Aorta (tissue), 5 donors: ENCODE measurements at regions not wholly inside any gene's neighbourhood (a gene's known extent, or its start where the extent isn't known, plus 50 kb on each side); places are given as distances from the start of the nearest gene placed in this dataset.
"Not testable (repeated sequence)": the region's sequence is repeated elsewhere in the genome, so short reads cannot be mapped to it uniquely, and the experiment has no call there.

Experiments
- ATAC-seq: fragments of 200-7000 bp; cut with Tn5 transposase; one replicate; pipeline ENCODE4 v1.9.1; 2022; ENCODE audit warnings: moderate library complexity; ENCODE audit not compliant: low FRiP score
- DNase-seq, 2 donors: peaks; one replicate each; pipeline ENCODE4 v3.0.0-alpha.2; 2020
- H3K27ac ChIP-seq, 2 donors: one replicate each; pipeline ENCODE4 v1.5.1; 2013; ENCODE audit warnings: low read length in 2 of 2, mild to moderate bottlenecking in 2 of 2, moderate library complexity in 2 of 2, control low read depth in 1 of 2, inconsistent platforms in 1 of 2, low read depth in 1 of 2
- H3K27me3 ChIP-seq, 2 donors: one replicate each; pipeline ENCODE4 v1.6.1; 2013; ENCODE audit warnings: control low read depth in 1 of 2, low read length in 1 of 2, mild to moderate bottlenecking in 1 of 2, moderate library complexity in 1 of 2; ENCODE audit not compliant: insufficient read depth in 2 of 2, control insufficient read depth in 1 of 2
- H3K36me3 ChIP-seq, 2 donors: one replicate each; pipeline ENCODE4 v1.6.1; 2013; ENCODE audit warnings: control low read depth in 1 of 2, low read length in 1 of 2, mild to moderate bottlenecking in 1 of 2; ENCODE audit not compliant: insufficient read depth in 2 of 2, control insufficient read depth in 1 of 2
- H3K4me1 ChIP-seq, 2 donors: one replicate each; pipeline ENCODE4 v1.6.1; 2013; ENCODE audit warnings: low read length in 2 of 2, control low read depth in 1 of 2, mild to moderate bottlenecking in 1 of 2, moderate library complexity in 1 of 2; ENCODE audit not compliant: insufficient read depth in 2 of 2, control insufficient read depth in 1 of 2
- H3K4me3 ChIP-seq, 2 donors: one replicate each; pipeline ENCODE4 v1.5.1; 2013; ENCODE audit warnings: low read length in 2 of 2, control low read depth in 1 of 2, mild to moderate bottlenecking in 1 of 2
- H3K9me3 ChIP-seq: one replicate; pipeline ENCODE4 v1.6.1; 2013; ENCODE audit warnings: mild to moderate bottlenecking, low read length; ENCODE audit not compliant: control insufficient read depth
- WGBS, 2 donors: extraction: QIAGEN DNeasy Blood & Tissue Kit; methylation state at CpG; one replicate each; pipeline ENCODE4 v1.1.7; 2013; 5-methylcytosine and 5-hydroxymethylcytosine counted together
- intact Hi-C, 2 donors: fragments of 100-400 bp; cut with DNase I; formaldehyde crosslinking; loops; one replicate each; pipeline versions ENCODE4 v1.14.2 to v1.15.0; 2022
- donor health status: healthy with polysubstance abuse.
- donor health status: Bipolar disorder and iron deficiency.
- donor health status: DM: no; HTN: no; CAD: no.
- donor health status: DM: no; HTN: no; CAD: no.
- donor health status: DM: yes; HTN: yes; CAD: no.

DNA sequence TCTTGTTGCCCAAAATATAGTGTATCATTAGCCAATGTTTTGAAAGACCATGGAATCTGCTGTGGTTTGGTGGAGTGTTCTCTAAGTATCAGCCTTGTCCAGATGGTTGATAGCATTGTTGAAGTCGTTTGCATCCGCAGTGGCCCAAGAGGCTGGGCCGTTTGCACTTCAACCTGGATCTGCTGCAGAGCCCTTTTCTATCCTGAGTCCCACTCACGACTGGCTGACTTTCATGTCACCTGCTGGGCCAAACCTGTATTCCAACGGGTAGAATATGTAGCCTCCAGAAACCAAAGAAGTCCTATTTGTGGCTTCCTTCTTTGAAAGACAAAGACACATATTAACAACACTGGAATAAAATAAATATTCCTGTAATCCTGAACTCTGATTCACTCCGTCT, 1154.1 kb downstream of the RPIA start:
- Histone ChIP-seq H3K4me1 (no peaks in the 10 kb centered on the region), H3K4me3 (no peak overlapping the region), H3K27ac (no peak overlapping the region), H3K9me3 (peaks cover 3% of the 10 kb centered on the region), H3K27me3 (no peaks in the 10 kb centered on the region), H3K36me3 (no peaks in the 10 kb centered on the region)
- 50 to 53% methylated on average over 6 of the region's 6 CpGs for WGBS, 2 donors
- ATAC-seq, result no peak
- intact Hi-C loops, result loop anchor here in 1 of 2 donors (1.0 kb wide), 1 partner anchor 38 kb away; no protein-coding TSS in a partner anchor
- DNase-seq, result peak in 1 of 2 donors; percentile 45

DNA sequence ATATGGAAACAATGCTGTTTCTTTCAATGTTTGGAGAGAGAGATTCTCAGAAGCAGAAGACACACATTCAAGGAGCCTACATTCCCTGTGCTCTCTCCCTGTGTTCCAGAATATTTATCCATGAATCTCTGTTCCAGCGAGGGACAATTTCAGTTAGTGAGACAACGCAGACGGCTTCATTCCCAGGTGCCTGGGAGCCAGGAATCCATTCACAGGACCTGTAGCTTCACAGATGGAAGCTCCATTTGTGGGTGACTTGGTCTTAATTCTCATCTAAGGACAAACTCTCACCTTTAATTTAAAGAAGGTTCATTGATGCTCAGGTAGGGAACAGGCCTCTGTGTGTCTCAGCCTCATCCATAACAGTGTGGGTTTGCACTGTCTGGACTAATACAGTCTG, 1156.6 kb downstream of the RPIA start:
- DNase-seq (no peak), ATAC-seq (no peak)
- Histone ChIP-seq H3K9me3 (no peaks in the 10 kb centered on the region), H3K36me3 (no peaks in the 10 kb centered on the region), H3K4me1 (no peaks in the 10 kb centered on the region), H3K27me3 (no peaks in the 10 kb centered on the region), H3K4me3 (no peak overlapping the region), H3K27ac (no peak overlapping the region)
- intact Hi-C loops, result no loop called here
- 78 to 83% methylated on average over 3 of the region's 3 CpGs for WGBS, 2 donors

DNA sequence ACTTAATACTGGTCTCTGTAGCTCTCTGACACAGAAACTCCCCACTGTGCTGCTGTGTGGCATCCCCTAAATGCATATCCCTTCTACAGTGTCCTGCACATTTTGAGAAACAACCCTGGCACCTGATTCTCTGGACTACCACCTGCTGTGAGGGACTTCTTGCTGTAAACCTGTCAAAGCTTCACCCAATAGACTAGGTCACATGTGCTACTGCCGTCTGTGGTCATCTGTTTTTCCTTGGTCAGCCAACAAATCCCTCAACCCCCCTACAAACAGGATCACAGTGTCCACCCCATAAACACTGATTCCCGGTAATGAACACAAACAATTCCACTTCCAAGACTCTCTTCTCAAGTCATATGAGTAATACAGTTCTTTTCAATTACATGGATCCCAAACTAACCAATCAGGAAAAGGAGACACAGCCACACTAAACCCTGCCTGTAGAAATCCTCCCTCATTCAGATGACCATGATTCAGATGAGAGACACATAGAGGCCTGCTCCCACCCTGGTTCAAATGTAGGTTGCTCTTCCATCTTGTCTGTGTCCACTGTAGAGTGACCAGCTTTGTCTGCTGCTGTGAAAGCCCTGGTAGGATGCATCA, 1157.4 kb downstream of the RPIA start:
- DNase-seq, result no peak
- WGBS, 2 donors, result 36 to 37% methylated on average over 2 of the region's 2 CpGs
- ATAC-seq, result no peak
- Histone ChIP-seq H3K27me3 (no peaks in the 10 kb centered on the region), H3K27ac (no peak overlapping the region), H3K4me3 (no peak overlapping the region), H3K36me3 (no peaks in the 10 kb centered on the region), H3K4me1 (no peaks in the 10 kb centered on the region), H3K9me3 (no peaks in the 10 kb centered on the region)
- intact Hi-C loops, result no loop called here

DNA sequence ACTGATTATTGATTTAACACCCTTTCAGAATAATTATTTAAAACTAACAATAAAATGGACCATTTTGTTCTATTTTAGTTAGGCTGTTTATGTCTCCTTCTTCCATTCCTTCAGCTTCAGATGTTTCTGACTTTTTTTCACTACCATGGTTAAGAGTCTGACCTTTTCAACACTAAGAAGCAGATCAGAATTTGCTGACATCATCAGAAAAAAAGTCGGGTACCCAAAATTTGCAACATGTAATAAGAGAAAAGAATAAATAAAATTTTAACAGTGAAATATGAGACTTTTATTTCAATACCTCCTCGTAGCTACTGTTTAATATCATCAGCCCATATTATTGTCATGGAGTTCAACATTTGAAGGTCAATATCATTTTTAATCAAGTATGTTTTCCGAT, 1158.3 kb downstream of the RPIA start:
- DNase-seq (no peak), ATAC-seq (no peak)
- Histone ChIP-seq H3K4me3 (no peak overlapping the region), H3K9me3 (no peaks in the 10 kb centered on the region), H3K27me3 (no peaks in the 10 kb centered on the region), H3K36me3 (no peaks in the 10 kb centered on the region), H3K27ac (no peak overlapping the region), H3K4me1 (no peaks in the 10 kb centered on the region)
- intact Hi-C loops, result no loop called here
- 70 to 72% methylated on average over 3 of the region's 3 CpGs for WGBS, 2 donors

DNA sequence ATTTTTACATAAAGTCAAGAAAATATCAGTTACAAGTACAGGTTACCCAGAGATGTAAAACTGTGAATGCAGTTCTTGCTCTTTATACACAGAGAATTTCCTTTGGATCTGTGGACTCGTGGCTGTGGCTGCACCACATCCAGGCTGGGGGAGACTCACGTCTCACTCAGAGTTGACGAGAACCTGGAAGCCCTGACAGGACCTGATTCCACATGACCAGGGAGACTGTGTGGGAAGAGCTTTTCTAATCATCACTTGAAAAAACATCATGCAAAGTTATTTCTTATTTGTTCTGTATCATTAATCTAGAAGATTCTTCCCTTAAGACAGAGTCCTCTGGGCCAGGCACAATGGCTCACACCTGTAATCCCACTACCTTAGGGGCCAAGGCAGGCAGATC, 1159.0 kb downstream of the RPIA start:
- intact Hi-C loops, result no loop called here
- Histone ChIP-seq H3K36me3 (no peaks in the 10 kb centered on the region), H3K4me1 (no peaks in the 10 kb centered on the region), H3K4me3 (no peak overlapping the region), H3K27me3 (no peaks in the 10 kb centered on the region), H3K9me3 (no peaks in the 10 kb centered on the region), H3K27ac (no peak overlapping the region)
- 63 to 66% methylated on average over 3 of the region's 3 CpGs for WGBS, 2 donors
- DNase-seq (peak in 1 of 2 donors; percentile 38), ATAC-seq (peak; percentile 30)

DNA sequence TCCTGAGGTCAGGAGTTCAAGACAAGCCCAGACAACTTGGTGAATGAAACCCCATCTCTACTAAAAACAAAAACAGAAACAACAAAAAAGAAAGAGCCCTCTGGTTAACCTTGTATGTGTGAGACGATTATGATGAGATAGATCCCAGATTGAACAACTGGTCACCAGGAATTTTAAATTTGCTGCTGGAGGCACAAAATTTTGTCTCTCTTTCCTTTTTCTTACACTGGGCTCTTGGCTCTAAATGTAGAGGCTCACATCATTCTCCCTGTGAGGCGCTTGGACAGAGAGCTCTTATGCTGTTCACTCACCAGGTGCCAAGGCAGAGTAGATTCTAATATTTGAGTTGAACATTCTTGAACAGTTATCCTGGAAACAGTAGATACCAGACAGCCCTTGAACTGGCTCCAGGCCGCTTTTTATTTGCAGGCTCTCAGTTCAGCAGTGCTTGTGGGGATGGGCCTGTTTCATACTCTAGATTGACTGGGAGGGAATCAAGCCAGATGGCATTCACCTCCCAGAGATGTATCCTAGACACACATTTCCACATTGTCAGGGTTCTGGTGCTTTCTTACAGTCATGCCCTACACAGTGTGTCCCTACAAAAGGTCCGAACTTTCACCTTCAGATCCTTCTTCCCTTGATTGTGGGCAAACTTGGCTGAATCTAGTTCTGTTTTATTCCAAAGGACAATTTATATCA, 1159.6 kb downstream of the RPIA start:
- no peaks in the 10 kb centered on the region for H3K27me3 ChIP-seq
- intact Hi-C loops, result no loop called here
- no peaks in the 10 kb centered on the region for H3K9me3 ChIP-seq
- no peak overlapping the region for H3K27ac ChIP-seq
- no peaks in the 10 kb centered on the region for H3K36me3 ChIP-seq
- no peak overlapping the region for H3K4me3 ChIP-seq
- ATAC-seq (no peak), DNase-seq (no peak)
- H3K4me1 ChIP-seq, result no peaks in the 10 kb centered on the region
- WGBS, 2 donors, result 72 to 81% methylated on average over 4 of the region's 4 CpGs

DNA sequence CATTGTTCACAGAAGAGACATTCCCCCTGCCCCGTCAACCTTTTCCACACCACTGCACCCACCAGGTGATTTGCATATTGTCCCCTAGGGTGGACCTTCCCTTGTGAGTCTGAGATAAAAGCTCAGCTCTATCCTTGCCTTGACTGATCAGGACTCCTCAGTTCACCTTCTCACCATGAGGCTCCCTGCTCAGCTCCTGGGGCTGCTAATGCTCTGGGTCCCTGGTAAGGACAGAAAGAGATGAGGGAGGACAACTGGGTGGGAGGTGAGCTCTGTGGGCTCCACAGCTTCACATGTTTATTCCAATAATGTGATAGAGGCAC, 1160.1 kb downstream of the RPIA start:
- Histone ChIP-seq H3K9me3 (no peaks in the 10 kb centered on the region), H3K4me3 (no peak overlapping the region), H3K27me3 (no peaks in the 10 kb centered on the region), H3K4me1 (no peaks in the 10 kb centered on the region), H3K36me3 (no peaks in the 10 kb centered on the region), H3K27ac (no peak overlapping the region)
- DNase-seq, result no peak
- intact Hi-C loops, result no loop called here
- ATAC-seq, result no peak
- 71 to 77% methylated on average over 1 of the region's 1 CpG for WGBS, 2 donors

DNA sequence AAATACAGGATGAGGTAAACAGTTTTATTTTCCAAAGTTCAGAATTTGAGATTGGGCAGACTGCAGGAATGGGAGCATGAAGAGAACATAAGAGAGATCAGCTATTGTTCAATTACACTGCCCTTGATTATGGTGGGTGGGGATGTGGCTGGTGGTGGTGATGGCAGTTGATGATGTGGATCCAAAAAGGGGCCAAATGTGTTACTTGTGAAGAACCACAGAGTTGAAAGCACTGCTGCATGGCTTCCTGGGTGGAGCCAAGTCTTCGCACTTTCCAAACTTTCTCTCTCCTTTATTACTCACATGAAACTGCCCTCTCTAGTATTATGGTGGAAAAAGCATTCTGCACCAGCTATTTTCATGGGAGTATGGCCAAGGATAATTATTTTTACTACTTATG, 1162.0 kb downstream of the RPIA start:
- H3K4me3 ChIP-seq, H3K27ac ChIP-seq, H3K36me3 ChIP-seq, H3K9me3 ChIP-seq, H3K27me3 ChIP-seq, H3K4me1 ChIP-seq, ATAC-seq, DNase-seq, intact Hi-C loops: not testable (repeated sequence)
- WGBS, 2 donors, result no CpG with 5 or more reads among the region's 1 CpG

DNA sequence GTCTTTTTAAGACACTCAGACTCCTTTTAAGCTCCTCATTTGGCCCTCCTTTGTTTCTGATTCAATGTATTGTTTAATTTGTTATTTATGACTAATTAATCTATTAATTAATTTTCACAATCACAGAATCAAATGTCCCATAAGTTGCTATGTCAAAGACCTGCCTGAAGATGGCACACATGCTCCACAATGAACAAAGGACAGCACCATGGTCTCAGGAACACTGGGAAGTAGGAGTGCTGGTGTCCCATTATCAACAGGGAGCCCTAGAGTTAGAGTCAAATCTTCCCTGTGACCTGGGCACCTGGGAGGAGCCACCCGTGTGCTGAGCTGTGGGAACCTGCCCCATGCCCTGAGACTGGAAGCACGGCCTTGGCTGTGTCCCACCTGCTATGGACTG, 1164.3 kb downstream of the RPIA start:
- ATAC-seq, H3K4me1 ChIP-seq, H3K27me3 ChIP-seq, H3K36me3 ChIP-seq, H3K4me3 ChIP-seq, H3K9me3 ChIP-seq, DNase-seq, intact Hi-C loops, H3K27ac ChIP-seq: not testable (repeated sequence)
- 14% methylated on average over 1 of the region's 2 CpGs; no CpG with 5 or more reads in 1 of the 2 donors for WGBS, 2 donors
